HEK293 (cell line): ENCODE measurements at regions not wholly inside any gene's neighbourhood (a gene's known extent, or its start where the extent isn't known, plus 50 kb on each side); places are given as distances from the start of the nearest gene placed in this dataset.

ENCODE experiments used
- CTCF ChIA-PET: fragments of 350-600 bp; formaldehyde crosslinking; extraction: SDS; loops from one replicate; lab custom pipeline; 2021; ENCODE audit warnings: antibody characterized with exemption; lab: Yijun Ruan, JAX
- POLR2A ChIA-PET: fragments of 300-600 bp; formaldehyde crosslinking; extraction: SDS; loops from one replicate; lab custom pipeline; 2020; ENCODE audit warnings: antibody characterized with exemption, inconsistent platforms; lab: Yijun Ruan, JAX
- H3K27ac ChIP-seq: fragments of 200-500 bp; sonication (Bioruptor generic); 2 replicates; pipeline ENCODE4 v1.5.1; 2014; ENCODE audit warnings: low read depth, low read length, control low read depth, inconsistent platforms; ENCODE audit errors: extremely low read depth
- H3K36me3 ChIP-seq, 2 experiments: fragments of 200-500 bp in 1 of 2; sonication (Bioruptor generic) in 1 of 2; 1 replicate in 1 of 2; 2 replicates in 1 of 2; pipeline ENCODE4 v1.5.1; 2014 to 2017; ENCODE audit warnings: inconsistent platforms in 2 of 2, low read length in 2 of 2; ENCODE audit not compliant: control insufficient read depth in 2 of 2, insufficient read depth in 1 of 2
- H3K4me1 ChIP-seq: fragments of 200-500 bp; sonication (Bioruptor generic); 2 replicates; pipeline ENCODE4 v1.5.1; 2014; ENCODE audit warnings: mild to moderate bottlenecking, low read length, inconsistent platforms; ENCODE audit not compliant: control insufficient read depth, insufficient read depth
- H3K4me3 ChIP-seq: 2 replicates; pipeline ENCODE4 v1.5.1; 2011; ENCODE audit warnings: low read depth, mild to moderate bottlenecking, control low read depth, low read length, moderate library complexity
- H3K9me3 ChIP-seq: fragments of 200-500 bp; sonication (Bioruptor generic); 2 replicates; pipeline ENCODE4 v1.5.1; 2014; ENCODE audit warnings: low read depth, low read length, inconsistent platforms; ENCODE audit not compliant: control insufficient read depth, insufficient read depth
- EGR2 ChIP-seq: fragments of 450-650 bp; formaldehyde crosslinking; IDR thresholded peaks from 2 replicates; pipeline ENCODE4 v1.5.1; 2016; ENCODE audit warnings: low read depth, missing biosample characterization, missing genetic modification characterization
- HOXD13 ChIP-seq: sonication (generic); formaldehyde crosslinking; IDR thresholded peaks from 2 replicates; pipeline ENCODE4 v1.8.0; 2022; ENCODE audit warnings: missing genetic modification reagents, borderline replicate concordance
- KLF10 ChIP-seq: fragments of 450-650 bp; IDR thresholded peaks from 2 replicates; pipeline ENCODE4 v1.5.1; 2018; ENCODE audit warnings: missing biosample characterization, mild to moderate bottlenecking, missing genetic modification characterization
- KLF16 ChIP-seq: fragments of 450-650 bp; formaldehyde crosslinking; IDR thresholded peaks from 2 replicates; pipeline ENCODE4 v1.5.1; 2017; ENCODE audit warnings: missing biosample characterization, missing genetic modification characterization
- MEIS1 ChIP-seq: sonication (generic); formaldehyde crosslinking; IDR thresholded peaks from 2 replicates; pipeline ENCODE4 v1.8.1; 2022; ENCODE audit warnings: missing genetic modification reagents, mild to moderate bottlenecking, borderline replicate concordance
- OSR2 ChIP-seq: fragments of 450-650 bp; formaldehyde crosslinking; IDR thresholded peaks from 2 replicates; pipeline ENCODE4 v1.5.1; 2016; ENCODE audit warnings: missing biosample characterization, missing genetic modification characterization
- ZEB2 ChIP-seq: fragments of 450-650 bp; formaldehyde crosslinking; IDR thresholded peaks from 2 replicates; pipeline ENCODE4 v1.5.1; 2016; ENCODE audit warnings: missing biosample characterization, missing genetic modification characterization
- ZFP3 ChIP-seq: fragments of 450-650 bp; formaldehyde crosslinking; IDR thresholded peaks from 2 replicates; pipeline ENCODE4 v1.5.1; 2016; ENCODE audit warnings: low read depth, missing biosample characterization, missing genetic modification characterization
- ZFP37 ChIP-seq: fragments of 450-650 bp; formaldehyde crosslinking; IDR thresholded peaks from 2 replicates; pipeline ENCODE4 v1.5.1; 2016; ENCODE audit warnings: missing biosample characterization, missing genetic modification characterization
- ZNF112 ChIP-seq: fragments of 450-650 bp; formaldehyde crosslinking; IDR thresholded peaks from 2 replicates; pipeline ENCODE4 v1.5.0; 2017; ENCODE audit warnings: missing biosample characterization, missing genetic modification characterization
- ZNF114 ChIP-seq: fragments of 450-650 bp; formaldehyde crosslinking; IDR thresholded peaks from 2 replicates; pipeline ENCODE4 v1.5.0; 2017; ENCODE audit warnings: missing biosample characterization, missing genetic modification characterization
- ZNF138 ChIP-seq: fragments of 450-650 bp; formaldehyde crosslinking; IDR thresholded peaks from 2 replicates; pipeline ENCODE4 v1.5.1; 2016; ENCODE audit warnings: missing biosample characterization, missing genetic modification characterization, borderline replicate concordance
- ZNF140 ChIP-seq: fragments of 450-650 bp; formaldehyde crosslinking; IDR thresholded peaks from 2 replicates; pipeline ENCODE4 v1.5.1; 2016; ENCODE audit warnings: missing biosample characterization, missing genetic modification characterization
- ZNF19 ChIP-seq: fragments of 450-650 bp; formaldehyde crosslinking; IDR thresholded peaks from 2 replicates; pipeline ENCODE4; 2016; ENCODE audit warnings: missing biosample characterization, missing genetic modification characterization, low read depth
- ZNF2 ChIP-seq: fragments of 450-650 bp; formaldehyde crosslinking; IDR thresholded peaks from 2 replicates; pipeline ENCODE4 v1.5.1; 2016; ENCODE audit warnings: missing biosample characterization, missing genetic modification characterization
- ZNF311 ChIP-seq: fragments of 450-650 bp; formaldehyde crosslinking; IDR thresholded peaks from 2 replicates; pipeline ENCODE4 v1.5.1; 2017; ENCODE audit warnings: missing biosample characterization, missing genetic modification characterization, borderline replicate concordance
- ZNF341 ChIP-seq: fragments of 450-650 bp; formaldehyde crosslinking; IDR thresholded peaks from 2 replicates; pipeline ENCODE4; 2016; ENCODE audit warnings: low read depth, missing biosample characterization, missing genetic modification characterization
- ZNF433 ChIP-seq: fragments of 450-650 bp; formaldehyde crosslinking; IDR thresholded peaks from 2 replicates; pipeline ENCODE4 v1.5.1; 2016; ENCODE audit warnings: missing biosample characterization, missing genetic modification characterization, low read depth
- ZNF530 ChIP-seq: fragments of 450-650 bp; formaldehyde crosslinking; IDR thresholded peaks from 2 replicates; pipeline ENCODE4 v1.5.1; 2016; ENCODE audit warnings: low read depth, missing biosample characterization, missing genetic modification characterization
- ZNF549 ChIP-seq: fragments of 450-650 bp; IDR thresholded peaks from 2 replicates; pipeline ENCODE4 v1.5.1; 2018; ENCODE audit warnings: missing biosample characterization, missing genetic modification characterization, mild to moderate bottlenecking, inconsistent platforms, moderate library complexity
- ZNF555 ChIP-seq: fragments of 450-650 bp; formaldehyde crosslinking; conservative IDR thresholded peaks from 2 replicates; pipeline ENCODE4 v1.5.1; 2017; ENCODE audit warnings: missing biosample characterization, mild to moderate bottlenecking, missing genetic modification characterization, inconsistent platforms
- ZNF660 ChIP-seq: fragments of 450-650 bp; IDR thresholded peaks from 2 replicates; pipeline ENCODE4 v1.5.1; 2018; ENCODE audit warnings: missing biosample characterization, mild to moderate bottlenecking, missing genetic modification characterization
- ZNF707 ChIP-seq: fragments of 450-650 bp; formaldehyde crosslinking; IDR thresholded peaks from 2 replicates; pipeline ENCODE4 v1.5.1; 2016; ENCODE audit warnings: missing biosample characterization, missing genetic modification characterization
- ZNF785 ChIP-seq: fragments of 450-650 bp; formaldehyde crosslinking; IDR thresholded peaks from 2 replicates; pipeline ENCODE4 v1.5.1; 2016; ENCODE audit warnings: missing biosample characterization, missing genetic modification characterization
- TF ChIP-seq, protein P1 (sequence below): fragments of 450-650 bp; formaldehyde crosslinking; IDR thresholded peaks from 2 replicates; pipeline ENCODE4 v1.5.1; 2016; ENCODE audit warnings: missing biosample characterization, missing genetic modification characterization
- TF ChIP-seq, protein P2 (sequence below): fragments of 450-650 bp; formaldehyde crosslinking; IDR thresholded peaks from 2 replicates; pipeline ENCODE4 v1.5.1; 2016; ENCODE audit warnings: missing biosample characterization, missing genetic modification characterization
- TF ChIP-seq, protein P3 (sequence below): fragments of 450-650 bp; formaldehyde crosslinking; IDR thresholded peaks from 2 replicates; pipeline ENCODE4 v1.5.1; 2016; ENCODE audit warnings: missing biosample characterization, missing genetic modification characterization
- TF ChIP-seq, protein P4 (sequence below): fragments of 450-650 bp; formaldehyde crosslinking; optimal IDR thresholded peaks from 2 replicates; pipeline ENCODE3; 2016; ENCODE audit warnings: missing biosample characterization, mild to moderate bottlenecking, missing genetic modification characterization
- TF ChIP-seq, protein P5 (sequence below): fragments of 450-650 bp; formaldehyde crosslinking; IDR thresholded peaks from 2 replicates; pipeline ENCODE4 v1.5.0; 2017; ENCODE audit warnings: missing biosample characterization, missing genetic modification characterization, borderline replicate concordance
- TF ChIP-seq, protein P6 (sequence below): fragments of 450-650 bp; IDR thresholded peaks from 2 replicates; pipeline ENCODE4 v1.5.1; 2018; ENCODE audit warnings: missing biosample characterization, missing genetic modification characterization

DNA sequence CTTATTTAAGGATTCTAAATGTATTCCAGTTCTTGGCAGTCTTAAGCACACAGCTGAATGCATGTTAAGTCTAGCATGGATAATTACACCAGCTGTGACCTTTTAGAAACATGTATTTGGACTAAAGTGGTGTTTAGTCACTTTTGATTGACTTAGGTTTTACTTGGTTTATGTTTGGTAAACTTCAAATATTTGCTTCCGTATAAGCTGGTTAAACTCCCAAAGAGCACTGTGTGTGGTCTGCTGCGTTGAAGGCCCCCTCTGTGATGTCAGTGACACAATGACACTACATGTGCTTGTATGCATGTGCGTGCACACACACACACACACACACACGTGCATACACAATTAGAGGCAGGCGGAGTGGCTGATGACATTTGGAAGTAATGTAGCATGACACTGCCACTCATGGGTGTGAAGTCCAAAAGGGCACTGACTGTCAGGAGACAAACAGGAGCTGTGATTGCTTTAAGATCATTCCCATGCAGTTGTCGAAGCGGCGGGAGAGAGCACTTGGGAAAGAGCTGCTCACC, 156.1 kb upstream of the CDH13 start (continued):
- TF ChIP-seq, protein P1, sequence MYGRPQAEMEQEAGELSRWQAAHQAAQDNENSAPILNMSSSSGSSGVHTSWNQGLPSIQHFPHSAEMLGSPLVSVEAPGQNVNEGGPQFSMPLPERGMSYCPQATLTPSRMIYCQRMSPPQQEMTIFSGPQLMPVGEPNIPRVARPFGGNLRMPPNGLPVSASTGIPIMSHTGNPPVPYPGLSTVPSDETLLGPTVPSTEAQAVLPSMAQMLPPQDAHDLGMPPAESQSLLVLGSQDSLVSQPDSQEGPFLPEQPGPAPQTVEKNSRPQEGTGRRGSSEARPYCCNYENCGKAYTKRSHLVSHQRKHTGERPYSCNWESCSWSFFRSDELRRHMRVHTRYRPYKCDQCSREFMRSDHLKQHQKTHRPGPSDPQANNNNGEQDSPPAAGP = no peak
- no peak for TF ChIP-seq ZNF549 (tag by site-specific recombination)
- no peak for TF ChIP-seq HOXD13 (CRISPR knock-in tag)
- no peak for TF ChIP-seq ZNF660 (tag by site-specific recombination)
- no peak for TF ChIP-seq EGR2 (tag by site-specific recombination)
- no peak for TF ChIP-seq ZEB2 (tag by site-specific recombination)
- TF ChIP-seq MEIS1 (CRISPR knock-in tag) = no peak
- TF ChIP-seq KLF16 = no peak
- TF ChIP-seq ZNF433 (tag by site-specific recombination) = no peak
- TF ChIP-seq ZNF555 (tag by site-specific recombination) = no peak
- no peak for TF ChIP-seq ZNF19 (tag by site-specific recombination)
- TF ChIP-seq ZFP37 (tag by site-specific recombination) = no peak
- TF ChIP-seq, protein P2, sequence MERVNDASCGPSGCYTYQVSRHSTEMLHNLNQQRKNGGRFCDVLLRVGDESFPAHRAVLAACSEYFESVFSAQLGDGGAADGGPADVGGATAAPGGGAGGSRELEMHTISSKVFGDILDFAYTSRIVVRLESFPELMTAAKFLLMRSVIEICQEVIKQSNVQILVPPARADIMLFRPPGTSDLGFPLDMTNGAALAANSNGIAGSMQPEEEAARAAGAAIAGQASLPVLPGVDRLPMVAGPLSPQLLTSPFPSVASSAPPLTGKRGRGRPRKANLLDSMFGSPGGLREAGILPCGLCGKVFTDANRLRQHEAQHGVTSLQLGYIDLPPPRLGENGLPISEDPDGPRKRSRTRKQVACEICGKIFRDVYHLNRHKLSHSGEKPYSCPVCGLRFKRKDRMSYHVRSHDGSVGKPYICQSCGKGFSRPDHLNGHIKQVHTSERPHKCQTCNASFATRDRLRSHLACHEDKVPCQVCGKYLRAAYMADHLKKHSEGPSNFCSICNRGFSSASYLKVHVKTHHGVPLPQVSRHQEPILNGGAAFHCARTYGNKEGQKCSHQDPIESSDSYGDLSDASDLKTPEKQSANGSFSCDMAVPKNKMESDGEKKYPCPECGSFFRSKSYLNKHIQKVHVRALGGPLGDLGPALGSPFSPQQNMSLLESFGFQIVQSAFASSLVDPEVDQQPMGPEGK (tag by site-specific recombination) = no peak

DNA sequence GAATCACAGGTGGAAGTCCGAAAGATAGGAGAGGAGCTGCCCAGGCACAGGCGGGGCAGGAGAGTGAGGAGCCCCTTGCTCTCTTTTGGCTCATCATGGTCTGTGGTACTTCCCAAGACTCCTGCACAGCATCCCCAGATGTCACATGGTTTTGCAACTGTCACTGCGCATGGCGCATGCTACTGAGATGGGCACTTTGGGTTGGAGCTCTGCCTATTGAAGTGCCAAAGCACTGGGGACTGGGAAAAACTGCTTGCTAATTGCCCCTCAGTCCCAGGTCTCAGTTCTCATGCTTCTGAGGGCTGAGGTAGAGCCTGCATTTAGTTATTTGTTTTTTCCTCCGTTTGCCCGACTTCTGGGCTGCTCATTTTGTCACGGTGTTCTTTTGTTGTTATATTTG, 156.8 kb upstream of the CDH13 start:
- H3K4me3 ChIP-seq = no peak overlapping the region
- no peak overlapping the region for H3K27ac ChIP-seq
- H3K4me1 ChIP-seq = no peaks in the 10 kb centered on the region
- ChIA-PET CTCF (interaction anchor here (5.1 kb wide), 1 partner anchor 13 kb away, joined by 27 read pairs; no protein-coding TSS in a partner anchor), POLR2A (no interaction called here)
- no peaks in the 10 kb centered on the region for H3K9me3 ChIP-seq
- H3K36me3 ChIP-seq = no peaks in the 10 kb centered on the region
- no peak for TF ChIP-seq ZNF114 (tag by site-specific recombination)
- no peak for TF ChIP-seq ZNF311 (tag by site-specific recombination)
- no peak for TF ChIP-seq OSR2
- no peak for TF ChIP-seq ZNF530 (tag by site-specific recombination)
- TF ChIP-seq KLF10 (tag by site-specific recombination) = no peak
- TF ChIP-seq ZNF140 (tag by site-specific recombination) = no peak
- TF ChIP-seq ZNF341 (tag by site-specific recombination) = no peak
- no peak for TF ChIP-seq ZNF112 (tag by site-specific recombination)
- TF ChIP-seq, protein P3, sequence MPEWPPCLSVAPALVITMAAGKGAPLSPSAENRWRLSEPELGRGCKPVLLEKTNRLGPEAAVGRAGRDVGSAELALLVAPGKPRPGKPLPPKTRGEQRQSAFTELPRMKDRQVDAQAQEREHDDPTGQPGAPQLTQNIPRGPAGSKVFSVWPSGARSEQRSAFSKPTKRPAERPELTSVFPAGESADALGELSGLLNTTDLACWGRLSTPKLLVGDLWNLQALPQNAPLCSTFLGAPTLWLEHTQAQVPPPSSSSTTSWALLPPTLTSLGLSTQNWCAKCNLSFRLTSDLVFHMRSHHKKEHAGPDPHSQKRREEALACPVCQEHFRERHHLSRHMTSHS (tag by site-specific recombination) = no peak
- TF ChIP-seq, protein P4, sequence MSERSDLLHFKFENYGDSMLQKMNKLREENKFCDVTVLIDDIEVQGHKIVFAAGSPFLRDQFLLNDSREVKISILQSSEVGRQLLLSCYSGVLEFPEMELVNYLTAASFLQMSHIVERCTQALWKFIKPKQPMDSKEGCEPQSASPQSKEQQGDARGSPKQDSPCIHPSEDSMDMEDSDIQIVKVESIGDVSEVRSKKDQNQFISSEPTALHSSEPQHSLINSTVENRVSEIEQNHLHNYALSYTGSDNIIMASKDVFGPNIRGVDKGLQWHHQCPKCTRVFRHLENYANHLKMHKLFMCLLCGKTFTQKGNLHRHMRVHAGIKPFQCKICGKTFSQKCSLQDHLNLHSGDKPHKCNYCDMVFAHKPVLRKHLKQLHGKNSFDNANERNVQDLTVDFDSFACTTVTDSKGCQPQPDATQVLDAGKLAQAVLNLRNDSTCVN (tag by site-specific recombination) = no peak
- TF ChIP-seq ZFP3 (tag by site-specific recombination) = no peak
- TF ChIP-seq KLF16 = no peak
- TF ChIP-seq ZNF138 (tag by site-specific recombination) = no peak
- no peak for TF ChIP-seq ZNF707 (tag by site-specific recombination)
- no peak for TF ChIP-seq ZNF2 (tag by site-specific recombination)
- TF ChIP-seq, protein P5, sequence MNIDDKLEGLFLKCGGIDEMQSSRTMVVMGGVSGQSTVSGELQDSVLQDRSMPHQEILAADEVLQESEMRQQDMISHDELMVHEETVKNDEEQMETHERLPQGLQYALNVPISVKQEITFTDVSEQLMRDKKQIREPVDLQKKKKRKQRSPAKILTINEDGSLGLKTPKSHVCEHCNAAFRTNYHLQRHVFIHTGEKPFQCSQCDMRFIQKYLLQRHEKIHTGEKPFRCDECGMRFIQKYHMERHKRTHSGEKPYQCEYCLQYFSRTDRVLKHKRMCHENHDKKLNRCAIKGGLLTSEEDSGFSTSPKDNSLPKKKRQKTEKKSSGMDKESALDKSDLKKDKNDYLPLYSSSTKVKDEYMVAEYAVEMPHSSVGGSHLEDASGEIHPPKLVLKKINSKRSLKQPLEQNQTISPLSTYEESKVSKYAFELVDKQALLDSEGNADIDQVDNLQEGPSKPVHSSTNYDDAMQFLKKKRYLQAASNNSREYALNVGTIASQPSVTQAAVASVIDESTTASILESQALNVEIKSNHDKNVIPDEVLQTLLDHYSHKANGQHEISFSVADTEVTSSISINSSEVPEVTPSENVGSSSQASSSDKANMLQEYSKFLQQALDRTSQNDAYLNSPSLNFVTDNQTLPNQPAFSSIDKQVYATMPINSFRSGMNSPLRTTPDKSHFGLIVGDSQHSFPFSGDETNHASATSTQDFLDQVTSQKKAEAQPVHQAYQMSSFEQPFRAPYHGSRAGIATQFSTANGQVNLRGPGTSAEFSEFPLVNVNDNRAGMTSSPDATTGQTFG (tag by site-specific recombination) = no peak
- TF ChIP-seq, protein P6, sequence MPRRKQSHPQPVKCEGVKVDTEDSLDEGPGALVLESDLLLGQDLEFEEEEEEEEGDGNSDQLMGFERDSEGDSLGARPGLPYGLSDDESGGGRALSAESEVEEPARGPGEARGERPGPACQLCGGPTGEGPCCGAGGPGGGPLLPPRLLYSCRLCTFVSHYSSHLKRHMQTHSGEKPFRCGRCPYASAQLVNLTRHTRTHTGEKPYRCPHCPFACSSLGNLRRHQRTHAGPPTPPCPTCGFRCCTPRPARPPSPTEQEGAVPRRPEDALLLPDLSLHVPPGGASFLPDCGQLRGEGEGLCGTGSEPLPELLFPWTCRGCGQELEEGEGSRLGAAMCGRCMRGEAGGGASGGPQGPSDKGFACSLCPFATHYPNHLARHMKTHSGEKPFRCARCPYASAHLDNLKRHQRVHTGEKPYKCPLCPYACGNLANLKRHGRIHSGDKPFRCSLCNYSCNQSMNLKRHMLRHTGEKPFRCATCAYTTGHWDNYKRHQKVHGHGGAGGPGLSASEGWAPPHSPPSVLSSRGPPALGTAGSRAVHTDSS (tag by site-specific recombination) = no peak
- no peak for TF ChIP-seq ZNF785
